DND-41 (cell line): ENCODE measurements at regions not wholly inside any gene's neighbourhood (a gene's known extent, or its start where the extent isn't known, plus 50 kb on each side); places are given as distances from the start of the nearest gene placed in this dataset.

Experiments used
- ATAC-seq: fragments of 200-7000 bp; cut with Tn5 transposase; 3 replicates; pipeline ENCODE4 v1.9.1; 2021; ENCODE audit warnings: low read depth; ENCODE audit not compliant: insufficient read depth
- DNase-seq: peaks from one replicate; pipeline ENCODE4 v3.0.0-alpha.2; 2020
- H2AFZ ChIP-seq: 2 replicates; pipeline ENCODE4 v1.6.0; 2012; ENCODE audit warnings: low read depth, low read length
- H3K27ac ChIP-seq: 2 replicates; pipeline ENCODE4 v1.5.1; 2012; ENCODE audit warnings: low read length, inconsistent platforms
- H3K27me3 ChIP-seq: fragments of 200-600 bp; sonication (generic); 2 replicates; pipeline ENCODE4 v1.6.0; 2012; ENCODE audit warnings: low read length, mild to moderate bottlenecking, inconsistent platforms; ENCODE audit not compliant: insufficient read depth, poor library complexity
- H3K36me3 ChIP-seq: 2 replicates; pipeline ENCODE4 v1.5.1; 2012; ENCODE audit warnings: low read length, inconsistent platforms; ENCODE audit not compliant: insufficient read depth
- H3K4me1 ChIP-seq: 2 replicates; pipeline ENCODE4 v1.5.1; 2012; ENCODE audit warnings: mild to moderate bottlenecking, low read length; ENCODE audit not compliant: insufficient read depth
- H3K4me2 ChIP-seq: 2 replicates; pipeline ENCODE4 v1.6.0; 2012; ENCODE audit warnings: mild to moderate bottlenecking, moderate library complexity, low read length, inconsistent platforms; ENCODE audit not compliant: insufficient read depth
- H3K4me3 ChIP-seq, 2 experiments: fragments of 200-600 bp in 1 of 2; shearing (Covaris generic) in 1 of 2; 2 replicates each; pipeline ENCODE4 v1.5.1; 2012 to 2016; ENCODE audit warnings: inconsistent platforms in 2 of 2, low read length in 2 of 2, mild to moderate bottlenecking in 2 of 2, low read depth in 1 of 2, moderate library complexity in 1 of 2
- H3K79me2 ChIP-seq: 2 replicates; pipeline ENCODE4 v1.6.0; 2012; ENCODE audit warnings: low read length, inconsistent platforms; ENCODE audit not compliant: insufficient read depth
- H3K9ac ChIP-seq: 2 replicates; pipeline ENCODE4 v1.6.0; 2012; ENCODE audit warnings: low read depth, mild to moderate bottlenecking, inconsistent platforms, low read length, moderate library complexity
- H3K9me3 ChIP-seq: 2 replicates; pipeline ENCODE4 v1.5.1; 2012; ENCODE audit warnings: low read length, moderate library complexity, mild to moderate bottlenecking, inconsistent platforms; ENCODE audit not compliant: insufficient read depth, severe bottlenecking
- H4K20me1 ChIP-seq: 2 replicates; pipeline ENCODE4 v1.6.0; 2012; ENCODE audit warnings: low read length; ENCODE audit not compliant: insufficient read depth
- EZH2 ChIP-seq: IDR thresholded peaks from 3 replicates; pipeline ENCODE4 v1.6.1; 2012; ENCODE audit warnings: borderline replicate concordance, low read depth, mild to moderate bottlenecking, moderate library complexity, low read length, inconsistent platforms; ENCODE audit not compliant: severe bottlenecking
- TF ChIP-seq, protein P1 (sequence below): IDR thresholded peaks from 2 replicates; pipeline ENCODE4 v1.5.1; 2012; ENCODE audit warnings: borderline replicate concordance, low read length, moderate library complexity, mild to moderate bottlenecking; ENCODE audit not compliant: poor library complexity, severe bottlenecking; ENCODE audit errors: extremely low read depth

DNA sequence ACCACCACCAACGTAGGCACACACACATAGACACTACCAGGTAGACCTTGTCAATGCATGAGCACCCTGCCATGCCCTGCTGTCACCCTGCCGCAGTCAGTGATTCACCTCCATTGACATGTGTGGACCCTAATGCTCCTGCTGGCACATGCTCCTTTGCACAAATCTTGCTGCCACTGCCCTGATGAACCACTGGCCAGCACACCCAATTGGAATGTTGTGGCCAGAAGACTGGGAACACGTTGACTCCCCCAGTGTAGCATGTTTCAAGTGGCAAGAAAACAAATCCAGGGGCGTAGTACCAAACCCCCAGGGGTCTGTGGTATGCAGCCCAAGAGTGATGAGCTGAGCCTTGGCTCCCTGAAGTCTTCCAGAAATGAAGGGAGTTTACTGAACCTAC, 486.4 kb upstream of the KIF2B start:
- TF ChIP-seq EZH2 = no peak
- TF ChIP-seq, protein P1, sequence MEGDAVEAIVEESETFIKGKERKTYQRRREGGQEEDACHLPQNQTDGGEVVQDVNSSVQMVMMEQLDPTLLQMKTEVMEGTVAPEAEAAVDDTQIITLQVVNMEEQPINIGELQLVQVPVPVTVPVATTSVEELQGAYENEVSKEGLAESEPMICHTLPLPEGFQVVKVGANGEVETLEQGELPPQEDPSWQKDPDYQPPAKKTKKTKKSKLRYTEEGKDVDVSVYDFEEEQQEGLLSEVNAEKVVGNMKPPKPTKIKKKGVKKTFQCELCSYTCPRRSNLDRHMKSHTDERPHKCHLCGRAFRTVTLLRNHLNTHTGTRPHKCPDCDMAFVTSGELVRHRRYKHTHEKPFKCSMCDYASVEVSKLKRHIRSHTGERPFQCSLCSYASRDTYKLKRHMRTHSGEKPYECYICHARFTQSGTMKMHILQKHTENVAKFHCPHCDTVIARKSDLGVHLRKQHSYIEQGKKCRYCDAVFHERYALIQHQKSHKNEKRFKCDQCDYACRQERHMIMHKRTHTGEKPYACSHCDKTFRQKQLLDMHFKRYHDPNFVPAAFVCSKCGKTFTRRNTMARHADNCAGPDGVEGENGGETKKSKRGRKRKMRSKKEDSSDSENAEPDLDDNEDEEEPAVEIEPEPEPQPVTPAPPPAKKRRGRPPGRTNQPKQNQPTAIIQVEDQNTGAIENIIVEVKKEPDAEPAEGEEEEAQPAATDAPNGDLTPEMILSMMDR = no peak
- Histone ChIP-seq H3K9me3 (no peaks in the 10 kb centered on the region), H3K4me3 (no peak overlapping the region), H3K9ac (no peak overlapping the region), H4K20me1 (no peaks in the 10 kb centered on the region), H3K27me3 (no peaks in the 10 kb centered on the region), H2AFZ (no peak overlapping the region), H3K27ac (no peak overlapping the region), H3K36me3 (no peaks in the 10 kb centered on the region), H3K79me2 (no peaks in the 10 kb centered on the region), H3K4me1 (no peaks in the 10 kb centered on the region), H3K4me2 (no peak overlapping the region)
- no peak for DNase-seq
- ATAC-seq = no peak

DNA sequence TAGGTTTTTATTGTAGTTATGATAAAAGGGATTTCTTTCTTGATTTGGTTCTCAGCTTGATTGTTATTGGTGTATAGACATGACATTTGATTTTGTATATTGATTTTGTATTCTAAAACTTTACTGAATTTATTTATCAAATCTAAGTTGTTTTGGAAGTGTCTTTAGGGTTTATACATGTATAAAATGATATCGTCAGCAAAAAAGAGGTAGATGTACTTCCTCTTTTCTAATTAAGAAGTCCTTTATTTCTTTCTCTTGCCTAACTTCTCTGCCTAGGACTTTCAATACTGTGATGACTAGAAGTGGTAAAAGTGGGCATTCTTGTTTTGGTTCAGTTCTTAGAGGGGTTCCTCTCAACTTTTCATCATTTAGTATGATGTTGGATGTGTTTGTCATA, 487.3 kb upstream of the KIF2B start:
- no peaks in the 10 kb centered on the region for H4K20me1 ChIP-seq
- no peaks in the 10 kb centered on the region for H3K4me1 ChIP-seq
- no peaks in the 10 kb centered on the region for H3K36me3 ChIP-seq
- ATAC-seq (no peak), DNase-seq (no peak)
- no peak overlapping the region for H3K4me3 ChIP-seq
- no peak for TF ChIP-seq EZH2
- TF ChIP-seq, protein P1 = no peak
- no peaks in the 10 kb centered on the region for H3K27me3 ChIP-seq
- H3K27ac ChIP-seq = no peak overlapping the region
- no peaks in the 10 kb centered on the region for H3K9me3 ChIP-seq
- H3K79me2 ChIP-seq = no peaks in the 10 kb centered on the region
- no peak overlapping the region for H3K9ac ChIP-seq
- H2AFZ ChIP-seq = no peak overlapping the region
- no peak overlapping the region for H3K4me2 ChIP-seq

DNA sequence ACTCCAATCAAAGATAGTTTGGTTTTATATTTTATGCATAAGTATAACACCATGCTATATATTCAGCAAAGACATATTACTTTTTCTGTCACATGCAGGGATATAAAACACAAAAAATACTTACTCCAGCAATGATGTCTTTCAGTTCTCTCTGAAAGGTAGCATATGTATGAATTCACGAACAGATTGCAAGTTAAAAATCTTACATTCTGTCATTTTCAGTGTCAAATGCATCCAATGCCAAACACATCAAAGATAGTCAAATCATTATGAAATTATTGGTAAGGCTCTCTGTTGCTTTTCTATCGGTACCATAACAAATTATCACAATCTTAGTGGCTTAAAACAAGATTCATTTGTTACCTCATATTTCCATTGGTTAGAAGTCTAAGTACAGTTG, 492.0 kb upstream of the KIF2B start:
- no peak overlapping the region for H3K27ac ChIP-seq
- H3K79me2 ChIP-seq = no peaks in the 10 kb centered on the region
- H2AFZ ChIP-seq = no peak overlapping the region; the same call in 1 of the 2 replicates
- H3K9me3 ChIP-seq = no peaks in the 10 kb centered on the region
- H3K4me1 ChIP-seq = no peaks in the 10 kb centered on the region
- H3K4me2 ChIP-seq = no peak overlapping the region
- no peaks in the 10 kb centered on the region for H4K20me1 ChIP-seq
- ATAC-seq (no peak), DNase-seq (no peak)
- H3K27me3 ChIP-seq = no peaks in the 10 kb centered on the region
- no peak overlapping the region for H3K4me3 ChIP-seq
- TF ChIP-seq EZH2 = no peak
- TF ChIP-seq, protein P1 = no peak
- no peaks in the 10 kb centered on the region for H3K36me3 ChIP-seq
- no peak overlapping the region for H3K9ac ChIP-seq

DNA sequence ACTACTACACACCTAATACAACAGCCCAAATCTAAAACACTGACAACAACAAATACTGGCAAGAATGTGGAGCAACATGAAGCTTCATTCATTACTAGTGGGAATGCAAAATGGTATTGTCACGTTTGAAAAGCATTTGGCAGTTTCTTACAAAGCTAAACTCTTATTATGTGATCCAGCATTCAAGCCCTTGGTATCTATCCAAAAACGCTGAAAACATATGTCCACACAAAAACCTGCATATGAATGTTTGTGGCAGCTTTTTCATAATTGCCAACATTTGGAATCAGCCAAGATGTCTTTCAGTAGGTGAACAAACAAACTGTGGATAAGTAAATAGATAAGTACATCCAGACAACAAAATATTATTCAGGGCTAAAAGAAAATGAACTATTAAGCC, 501.1 kb upstream of the KIF2B start:
- no peaks in the 10 kb centered on the region for H3K4me1 ChIP-seq

More for the DNA sequence above, 501.1 kb upstream of the KIF2B start:
- no peak overlapping the region for H3K9ac ChIP-seq
- no peak overlapping the region for H2AFZ ChIP-seq
- no peaks in the 10 kb centered on the region for H4K20me1 ChIP-seq
- H3K27ac ChIP-seq = no peak overlapping the region
- H3K36me3 ChIP-seq = no peaks in the 10 kb centered on the region
- ATAC-seq (no peak), DNase-seq (no peak)
- TF ChIP-seq, protein P1 = no peak
- no peak for TF ChIP-seq EZH2
- no peaks in the 10 kb centered on the region for H3K79me2 ChIP-seq
- H3K4me2 ChIP-seq = no peak overlapping the region
- no peaks in the 10 kb centered on the region for H3K27me3 ChIP-seq
- no peak overlapping the region for H3K4me3 ChIP-seq
- H3K9me3 ChIP-seq = no peaks in the 10 kb centered on the region
